Cardiac septum (tissue), 1 donor: ENCODE measurements at regions not wholly inside any gene's neighbourhood (a gene's known extent, or its start where the extent isn't known, plus 50 kb on each side); places are given as distances from the start of the nearest gene placed in this dataset.

Experiments used
- DNase-seq: peaks from one replicate; pipeline ENCODE4 v3.0.0-alpha.2; 2020; ENCODE audit warnings: low spot score
- intact Hi-C: fragments of 100-400 bp; cut with DNase I; formaldehyde crosslinking; loops from one replicate; pipeline ENCODE4 v1.14.0; 2022
- donor health status: DM: no; HTN: no; CAD: no.

GRCh38 chr16:54373534-54374520 is 87.2 kb upstream of the IRX3 start:
- intact Hi-C loops: no loop called here
- DNase-seq: no peak

GRCh38 chr16:54370278-54371040 is 83.9 kb upstream of the IRX3 start:
- no peak for DNase-seq
- intact Hi-C loops: no loop called here

GRCh38 chr16:54369861-54370260 is 83.3 kb upstream of the IRX3 start:
- no peak for DNase-seq
- intact Hi-C loops: no loop called here

GRCh38 chr16:54366943-54367342 is 80.4 kb upstream of the IRX3 start:
- peak; percentile 26 for DNase-seq
- intact Hi-C loops: no loop called here

- peak; percentile 7 for DNase-seq
- intact Hi-C loops: no loop called here
These were observed 79.5 kb upstream of the IRX3 start for GRCh38 chr16:54365990-54366634.

GRCh38 chr16:54363766-54364165 is 77.2 kb upstream of the IRX3 start:
- intact Hi-C loops: no loop called here
- DNase-seq: peak; percentile 29

- intact Hi-C loops: no loop called here
- peak; percentile 55 for DNase-seq
These were observed 76.1 kb upstream of the IRX3 start for GRCh38 chr16:54362591-54363206.

- DNase-seq: peak; percentile 2
- intact Hi-C loops: no loop called here
These were observed 74.7 kb upstream of the IRX3 start for GRCh38 chr16:54361246-54361645.

- no peak for DNase-seq
- intact Hi-C loops: no loop called here
These were observed 74.1 kb upstream of the IRX3 start for GRCh38 chr16:54360681-54361080.

GRCh38 chr16:54359555-54359954 is 73.0 kb upstream of the IRX3 start:
- intact Hi-C loops: no loop called here
- DNase-seq: peak; percentile 51

GRCh38 chr16:54359081-54359480 is 72.5 kb upstream of the IRX3 start:
- intact Hi-C loops: no loop called here
- peak; percentile 56 for DNase-seq

GRCh38 chr16:54356391-54356790 is 69.8 kb upstream of the IRX3 start:
- intact Hi-C loops: no loop called here
- DNase-seq: no peak

GRCh38 chr16:54355251-54355650 is 68.7 kb upstream of the IRX3 start:
- intact Hi-C loops: no loop called here
- no peak for DNase-seq

- intact Hi-C loops: no loop called here
- DNase-seq: no peak
These were observed 66.5 kb upstream of the IRX3 start for GRCh38 chr16:54353097-54353496.

GRCh38 chr16:54351171-54351570 is 64.6 kb upstream of the IRX3 start:
- DNase-seq: peak; percentile 53
- intact Hi-C loops: no loop called here

GRCh38 chr16:54347961-54348360 is 61.4 kb upstream of the IRX3 start:
- peak; percentile 9 for DNase-seq
- intact Hi-C loops: no loop called here

- intact Hi-C loops: no loop called here
- DNase-seq: no peak
These were observed 59.5 kb upstream of the IRX3 start for GRCh38 chr16:54346041-54346440.

- intact Hi-C loops: no loop called here
- peak; percentile 72 for DNase-seq
These were observed 58.4 kb upstream of the IRX3 start for GRCh38 chr16:54344646-54345630.

- intact Hi-C loops: no loop called here
- DNase-seq: no peak
These were observed 56.4 kb upstream of the IRX3 start for GRCh38 chr16:54342966-54343365.
